SK-N-SH (cell line): ENCODE measurements at regions not wholly inside any gene's neighbourhood (a gene's known extent, or its start where the extent isn't known, plus 50 kb on each side); places are given as distances from the start of the nearest gene placed in this dataset.

Experiments
- CTCF ChIA-PET: fragments of 300-600, 350-600 bp; formaldehyde crosslinking; extraction: SDS; loops from one replicate; lab custom pipeline; 2021; lab: Yijun Ruan, JAX
- POLR2A ChIA-PET: fragments of 350-600 bp; sonication (Branson Sonifier 250); formaldehyde crosslinking; extraction: SDS; loops from one replicate; lab custom pipeline; 2020; ENCODE audit warnings: antibody characterized with exemption, inconsistent platforms; lab: Yijun Ruan, JAX
- DNase-seq: peaks from one replicate; pipeline ENCODE4 v3.0.0; 2012
- H2AFZ ChIP-seq: fragments of 200-600 bp; sonication (generic); 2 replicates; pipeline ENCODE4 v1.8.1; 2016; ENCODE audit warnings: antibody characterized with exemption, mild to moderate bottlenecking, low read depth
- H3F3A ChIP-seq: fragments of 200-600 bp; sonication (generic); replicated peaks from 2 replicates; pipeline ENCODE3; 2016; ENCODE audit warnings: antibody characterized with exemption, mild to moderate bottlenecking; ENCODE audit not compliant: insufficient read depth
- H3K27ac ChIP-seq, 2 experiments: fragments of 200-500 bp in 1 of 2; fragments of 200-600 bp in 1 of 2; sonication (Bioruptor generic) in 1 of 2; sonication (generic), shearing (Covaris generic) in 1 of 2; 2 replicates each; pipeline versions ENCODE4 v1.5.1 to v1.6.1; 2014 to 2016; ENCODE audit warnings: low read depth in 2 of 2, inconsistent platforms in 1 of 2, low read length in 1 of 2, mild to moderate bottlenecking in 1 of 2, mixed read lengths in 1 of 2
- H3K27me3 ChIP-seq: fragments of 200-600 bp; sonication (generic), shearing (Covaris generic); 2 replicates; pipeline ENCODE4 v1.6.1; 2016; ENCODE audit warnings: mixed run types; ENCODE audit not compliant: insufficient read depth
- H3K36me3 ChIP-seq, 2 experiments: fragments of 200-500 bp in 1 of 2; fragments of 200-600 bp in 1 of 2; sonication (Bioruptor generic) in 1 of 2; sonication (generic) in 1 of 2; replicated peaks in 1 of 2; 2 replicates each; pipeline versions ENCODE3 to v1.5.1; 2014 to 2016; ENCODE audit warnings: low read length in 1 of 2, mild to moderate bottlenecking in 1 of 2; ENCODE audit not compliant: insufficient read depth in 2 of 2, control insufficient read depth in 1 of 2
- H3K4me1 ChIP-seq, 2 experiments: fragments of 200-500 bp in 1 of 2; fragments of 200-600 bp in 1 of 2; sonication (Bioruptor generic) in 1 of 2; sonication (generic), shearing (Covaris generic) in 1 of 2; 2 replicates each; pipeline versions ENCODE4 v1.5.1 to v1.6.1; 2014 to 2016; ENCODE audit warnings: low read depth in 1 of 2, low read length in 1 of 2, mixed run types in 1 of 2; ENCODE audit not compliant: insufficient read depth in 2 of 2, control insufficient read depth in 1 of 2
- H3K4me2 ChIP-seq: fragments of 200-600 bp; sonication (generic), shearing (Covaris generic); 2 replicates; pipeline ENCODE4 v1.6.1; 2017; ENCODE audit warnings: mixed run types
- H3K4me3 ChIP-seq, 2 experiments: fragments of 200-500 bp in 1 of 2; fragments of 200-600 bp in 1 of 2; sonication (Bioruptor generic) in 1 of 2; sonication (generic), shearing (Covaris generic) in 1 of 2; 2 replicates each; pipeline versions ENCODE4 v1.5.1 to v1.8.1; 2014 to 2016; ENCODE audit warnings: low read depth in 2 of 2, inconsistent platforms in 1 of 2, low read length in 1 of 2, mild to moderate bottlenecking in 1 of 2, mixed read lengths in 1 of 2, moderate library complexity in 1 of 2
- H3K79me2 ChIP-seq: fragments of 200-600 bp; sonication (generic); 2 replicates; pipeline ENCODE4 v1.8.1; 2017; ENCODE audit warnings: mild to moderate bottlenecking; ENCODE audit not compliant: insufficient read depth
- H3K9ac ChIP-seq: fragments of 200-600 bp; sonication (generic); 2 replicates; pipeline ENCODE4 v1.6.1; 2017; ENCODE audit warnings: mixed run types
- H3K9me2 ChIP-seq: fragments of 200-600 bp; sonication (generic); 2 replicates; pipeline ENCODE4 v1.6.1; 2017; ENCODE audit warnings: mixed run types
- H3K9me3 ChIP-seq: fragments of 200-600 bp; sonication (generic); 2 replicates; pipeline ENCODE4 v1.6.1; 2017; ENCODE audit warnings: mixed run types, mild to moderate bottlenecking, moderate library complexity
- H4K20me1 ChIP-seq: fragments of 200-600 bp; sonication (generic); 2 replicates; pipeline ENCODE4 v1.6.1; 2017; ENCODE audit warnings: mild to moderate bottlenecking, mixed run types; ENCODE audit not compliant: insufficient read depth
- CHD2 ChIP-seq: fragments of 150-350 bp; IDR thresholded peaks from 2 replicates; pipeline ENCODE4 v1.6.1; 2018; ENCODE audit warnings: low read length; ENCODE audit not compliant: partially characterized antibody
- ELF1 ChIP-seq: IDR thresholded peaks from 2 replicates; pipeline ENCODE4 v1.4.0; 2012
- EP300 ChIP-seq, 2 experiments: IDR thresholded peaks; 2 replicates each; pipeline versions ENCODE4 v1.4.0 to v1.6.1; 2012; ENCODE audit warnings: borderline replicate concordance in 1 of 2, low read depth in 1 of 2, low read length in 1 of 2
- EZH2phosphoT487 ChIP-seq: fragments of 200-600 bp; sonication (generic); IDR thresholded peaks from 2 replicates; pipeline ENCODE4 v1.6.1; 2017; ENCODE audit warnings: low read depth, mixed run types, mild to moderate bottlenecking, antibody characterized with exemption, moderate library complexity, borderline replicate concordance
- FOSL2 ChIP-seq: IDR thresholded peaks from 2 replicates; pipeline ENCODE4 v1.4.0; 2012; ENCODE audit warnings: low read depth, mild to moderate bottlenecking, moderate library complexity, borderline replicate concordance
- GABPA ChIP-seq: IDR thresholded peaks from 2 replicates; pipeline ENCODE4 v1.4.0; 2012; ENCODE audit warnings: low read depth, mild to moderate bottlenecking
- GATA2 ChIP-seq: sonication (generic); formaldehyde crosslinking; IDR thresholded peaks from 2 replicates; pipeline ENCODE4 v1.5.0; 2020; ENCODE audit warnings: mild to moderate bottlenecking, missing genetic modification reagents
- JUND ChIP-seq: IDR thresholded peaks from 2 replicates; pipeline ENCODE4 v1.4.0; 2012
- MEF2A ChIP-seq: IDR thresholded peaks from 2 replicates; pipeline ENCODE4 v1.4.0; 2012; ENCODE audit warnings: low read depth, borderline replicate concordance
- MXI1 ChIP-seq: IDR thresholded peaks from 2 replicates; pipeline ENCODE4 v1.6.1; 2012; ENCODE audit warnings: mild to moderate bottlenecking, low read depth, low read length, improper control_type of control experiment
- NFIC ChIP-seq: IDR thresholded peaks from 2 replicates; pipeline ENCODE4 v1.4.0; 2012; ENCODE audit warnings: borderline replicate concordance
- NRF1 ChIP-seq: IDR thresholded peaks from 2 replicates; pipeline ENCODE4 v1.6.1; 2012; ENCODE audit warnings: low read depth, mild to moderate bottlenecking, low read length
- POLR2AphosphoS5 ChIP-seq: IDR thresholded peaks from 2 replicates; pipeline ENCODE4 v1.6.1; 2012; ENCODE audit warnings: low read depth, low read length
- RCOR1 ChIP-seq: fragments of 150-350 bp; IDR thresholded peaks from 2 replicates; pipeline ENCODE4 v1.6.1; 2017; ENCODE audit warnings: antibody characterized with exemption, low read length
- RXRA ChIP-seq: IDR thresholded peaks from 2 replicates; pipeline ENCODE4 v1.4.0; 2012; ENCODE audit warnings: low read depth, mild to moderate bottlenecking, borderline replicate concordance
- SMC3 ChIP-seq: IDR thresholded peaks from 2 replicates; pipeline ENCODE4 v1.6.1; 2012; ENCODE audit warnings: low read depth, low read length, improper control_type of control experiment
- TAF1 ChIP-seq: IDR thresholded peaks from 2 replicates; pipeline ENCODE4 v1.6.1; 2012; ENCODE audit warnings: low read depth, mild to moderate bottlenecking, low read length, moderate library complexity, borderline replicate concordance
- TCF12 ChIP-seq: IDR thresholded peaks from 2 replicates; pipeline ENCODE4 v1.4.0; 2012
- TEAD4 ChIP-seq: IDR thresholded peaks from 2 replicates; pipeline ENCODE4 v1.4.0; 2012; ENCODE audit warnings: mild to moderate bottlenecking, borderline replicate concordance; ENCODE audit not compliant: insufficient read depth
- WGBS: methylation state at CpG from one replicate; pipeline ENCODE4 v1.1.6; 2017; ENCODE audit warnings: low lambda C conversion rate; 5-methylcytosine and 5-hydroxymethylcytosine counted together
- TF ChIP-seq, protein P1 (sequence below): fragments of 200-600 bp; sonication (generic); IDR thresholded peaks from 2 replicates; pipeline ENCODE4 v1.6.1; 2017; ENCODE audit warnings: antibody characterized with exemption, mild to moderate bottlenecking, moderate library complexity
- TF ChIP-seq, protein P2 (sequence below): IDR thresholded peaks from 2 replicates; pipeline ENCODE4; 2012
- TF ChIP-seq, protein P3 (sequence below): fragments of 150-350 bp; IDR thresholded peaks from 2 replicates; pipeline ENCODE4 v1.6.1; 2017; ENCODE audit warnings: antibody characterized with exemption, low read length, low read depth, borderline replicate concordance
- TF ChIP-seq, protein P4 (sequence below): IDR thresholded peaks from 2 replicates; pipeline ENCODE4 v1.6.1; 2012; ENCODE audit warnings: mild to moderate bottlenecking, low read depth, low read length, moderate library complexity

DNA sequence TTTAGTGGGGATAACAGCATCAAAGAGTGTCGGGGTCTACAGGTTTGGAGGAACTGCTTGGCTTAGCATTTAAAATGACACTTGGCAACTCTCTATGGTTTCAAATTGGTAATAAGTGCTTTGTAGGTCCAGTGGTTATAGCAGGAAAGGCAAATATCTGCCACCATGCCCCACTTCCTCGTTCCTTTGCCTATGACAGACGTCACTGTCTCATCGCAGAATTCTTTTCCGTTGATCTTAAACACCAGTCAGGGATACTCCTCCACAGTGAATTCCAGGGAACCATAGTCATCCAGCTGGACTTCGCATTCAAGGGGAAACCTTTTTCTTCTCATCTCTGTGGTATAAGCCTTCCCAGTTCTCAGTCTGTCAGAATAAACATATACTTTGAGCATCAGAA is 319.1 kb downstream of the GPAT3 start (continued):
- TF ChIP-seq MEF2A (peak; percentile 18; the same call in 1 of the 2 replicates), GABPA (no peak), GATA2 (CRISPR knock-in tag) (no peak), NFIC (peak; percentile 42; the same call in 1 of the 2 replicates), FOSL2 (peak; percentile 75), RCOR1 (no peak)
- TF ChIP-seq, protein P1, sequence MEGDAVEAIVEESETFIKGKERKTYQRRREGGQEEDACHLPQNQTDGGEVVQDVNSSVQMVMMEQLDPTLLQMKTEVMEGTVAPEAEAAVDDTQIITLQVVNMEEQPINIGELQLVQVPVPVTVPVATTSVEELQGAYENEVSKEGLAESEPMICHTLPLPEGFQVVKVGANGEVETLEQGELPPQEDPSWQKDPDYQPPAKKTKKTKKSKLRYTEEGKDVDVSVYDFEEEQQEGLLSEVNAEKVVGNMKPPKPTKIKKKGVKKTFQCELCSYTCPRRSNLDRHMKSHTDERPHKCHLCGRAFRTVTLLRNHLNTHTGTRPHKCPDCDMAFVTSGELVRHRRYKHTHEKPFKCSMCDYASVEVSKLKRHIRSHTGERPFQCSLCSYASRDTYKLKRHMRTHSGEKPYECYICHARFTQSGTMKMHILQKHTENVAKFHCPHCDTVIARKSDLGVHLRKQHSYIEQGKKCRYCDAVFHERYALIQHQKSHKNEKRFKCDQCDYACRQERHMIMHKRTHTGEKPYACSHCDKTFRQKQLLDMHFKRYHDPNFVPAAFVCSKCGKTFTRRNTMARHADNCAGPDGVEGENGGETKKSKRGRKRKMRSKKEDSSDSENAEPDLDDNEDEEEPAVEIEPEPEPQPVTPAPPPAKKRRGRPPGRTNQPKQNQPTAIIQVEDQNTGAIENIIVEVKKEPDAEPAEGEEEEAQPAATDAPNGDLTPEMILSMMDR, result no peak

- CTCF ChIA-PET, result no interaction called here
- Histone ChIP-seq H3K9me3 (no peaks in the 10 kb centered on the region), H3K4me1 (peaks cover 0 to 35% of the 10 kb centered on the region in 2 experiments; a peak in 2 of 4 replicates), H3K27me3 (no peaks in the 10 kb centered on the region), H3K27ac (peak overlapping the region in 1 of 2 experiments; percentile 95; a peak in 2 of 4 replicates), H2AFZ (peak overlapping the region; percentile 86), H4K20me1 (no peaks in the 10 kb centered on the region), H3K9me2 (no peaks in the 10 kb centered on the region), H3K9ac (peak overlapping the region; percentile 60; the same call in 1 of the 2 replicates), H3F3A (peaks cover 36% of the 10 kb centered on the region), H3K36me3 (no peaks in the 10 kb centered on the region), H3K4me3 (no peak overlapping the region), H3K79me2 (no peaks in the 10 kb centered on the region), H3K4me2 (peak overlapping the region; percentile 68)
- DNase-seq, result no peak
- POLR2A ChIA-PET, result no interaction called here
- 9% methylated on average over 1 of the region's 1 CpG for WGBS
- TF ChIP-seq MEF2A (no peak), MXI1 (no peak), RXRA (no peak), SMC3 (no peak), JUND (peak; percentile 45), EP300 (IDR thresholded peaks at IDR 0.05; ENCODE audit: borderline replicate concordance in 1 of 2, low read depth in 1 of 2, low read length in 1 of 2) (peak in 1 of 2 experiments; percentile 65; a peak in 2 of 4 replicates), ELF1 (0 out of 2 replicates have a peak, but pooled peaks have one; percentile 29), EZH2phosphoT487 (no peak), NRF1 (no peak), GABPA (no peak), POLR2AphosphoS5 (no peak), TEAD4 (0 out of 2 replicates have a peak, but pooled peaks have one; percentile 22), TAF1 (no peak), CHD2 (no peak), FOSL2 (peak; percentile 71), TCF12 (peak; percentile 61)
- TF ChIP-seq, protein P1, result no peak
- TF ChIP-seq, protein P2, sequence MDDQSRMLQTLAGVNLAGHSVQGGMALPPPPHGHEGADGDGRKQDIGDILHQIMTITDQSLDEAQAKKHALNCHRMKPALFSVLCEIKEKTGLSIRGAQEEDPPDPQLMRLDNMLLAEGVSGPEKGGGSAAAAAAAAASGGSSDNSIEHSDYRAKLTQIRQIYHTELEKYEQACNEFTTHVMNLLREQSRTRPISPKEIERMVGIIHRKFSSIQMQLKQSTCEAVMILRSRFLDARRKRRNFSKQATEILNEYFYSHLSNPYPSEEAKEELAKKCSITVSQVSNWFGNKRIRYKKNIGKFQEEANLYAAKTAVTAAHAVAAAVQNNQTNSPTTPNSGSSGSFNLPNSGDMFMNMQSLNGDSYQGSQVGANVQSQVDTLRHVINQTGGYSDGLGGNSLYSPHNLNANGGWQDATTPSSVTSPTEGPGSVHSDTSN, result 0 out of 2 replicates have a peak, but pooled peaks have one; percentile 16
- TF ChIP-seq, protein P3, sequence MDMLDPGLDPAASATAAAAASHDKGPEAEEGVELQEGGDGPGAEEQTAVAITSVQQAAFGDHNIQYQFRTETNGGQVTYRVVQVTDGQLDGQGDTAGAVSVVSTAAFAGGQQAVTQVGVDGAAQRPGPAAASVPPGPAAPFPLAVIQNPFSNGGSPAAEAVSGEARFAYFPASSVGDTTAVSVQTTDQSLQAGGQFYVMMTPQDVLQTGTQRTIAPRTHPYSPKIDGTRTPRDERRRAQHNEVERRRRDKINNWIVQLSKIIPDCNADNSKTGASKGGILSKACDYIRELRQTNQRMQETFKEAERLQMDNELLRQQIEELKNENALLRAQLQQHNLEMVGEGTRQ, result no peak
- TF ChIP-seq, protein P4, sequence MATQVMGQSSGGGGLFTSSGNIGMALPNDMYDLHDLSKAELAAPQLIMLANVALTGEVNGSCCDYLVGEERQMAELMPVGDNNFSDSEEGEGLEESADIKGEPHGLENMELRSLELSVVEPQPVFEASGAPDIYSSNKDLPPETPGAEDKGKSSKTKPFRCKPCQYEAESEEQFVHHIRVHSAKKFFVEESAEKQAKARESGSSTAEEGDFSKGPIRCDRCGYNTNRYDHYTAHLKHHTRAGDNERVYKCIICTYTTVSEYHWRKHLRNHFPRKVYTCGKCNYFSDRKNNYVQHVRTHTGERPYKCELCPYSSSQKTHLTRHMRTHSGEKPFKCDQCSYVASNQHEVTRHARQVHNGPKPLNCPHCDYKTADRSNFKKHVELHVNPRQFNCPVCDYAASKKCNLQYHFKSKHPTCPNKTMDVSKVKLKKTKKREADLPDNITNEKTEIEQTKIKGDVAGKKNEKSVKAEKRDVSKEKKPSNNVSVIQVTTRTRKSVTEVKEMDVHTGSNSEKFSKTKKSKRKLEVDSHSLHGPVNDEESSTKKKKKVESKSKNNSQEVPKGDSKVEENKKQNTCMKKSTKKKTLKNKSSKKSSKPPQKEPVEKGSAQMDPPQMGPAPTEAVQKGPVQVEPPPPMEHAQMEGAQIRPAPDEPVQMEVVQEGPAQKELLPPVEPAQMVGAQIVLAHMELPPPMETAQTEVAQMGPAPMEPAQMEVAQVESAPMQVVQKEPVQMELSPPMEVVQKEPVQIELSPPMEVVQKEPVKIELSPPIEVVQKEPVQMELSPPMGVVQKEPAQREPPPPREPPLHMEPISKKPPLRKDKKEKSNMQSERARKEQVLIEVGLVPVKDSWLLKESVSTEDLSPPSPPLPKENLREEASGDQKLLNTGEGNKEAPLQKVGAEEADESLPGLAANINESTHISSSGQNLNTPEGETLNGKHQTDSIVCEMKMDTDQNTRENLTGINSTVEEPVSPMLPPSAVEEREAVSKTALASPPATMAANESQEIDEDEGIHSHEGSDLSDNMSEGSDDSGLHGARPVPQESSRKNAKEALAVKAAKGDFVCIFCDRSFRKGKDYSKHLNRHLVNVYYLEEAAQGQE, result no peak
These were observed 316.2 kb downstream of the GPAT3 start for GRCh38 chr4:83852085-83852451.
